Suprapubic skin (tissue), 4 donors: ENCODE measurements at regions not wholly inside any gene's neighbourhood (a gene's known extent, or its start where the extent isn't known, plus 50 kb on each side); places are given as distances from the start of the nearest gene placed in this dataset.

Experiments
- DNase-seq, 2 donors: peaks; one replicate each; pipeline ENCODE4 v3.0.0-alpha.2; 2019; ENCODE audit warnings: low spot score in 2 of 2
- H3K27ac ChIP-seq: fragments of 200-600 bp; sonication (generic); one replicate; pipeline ENCODE4 v1.5.1; 2019
- H3K27me3 ChIP-seq: fragments of 200-600 bp; sonication (generic); one replicate; pipeline ENCODE4 v1.5.1; 2019
- H3K36me3 ChIP-seq: fragments of 200-600 bp; sonication (generic); one replicate; pipeline ENCODE4 v1.5.1; 2019
- H3K4me1 ChIP-seq: fragments of 200-600 bp; sonication (generic); one replicate; pipeline ENCODE4 v1.5.1; 2019
- H3K4me3 ChIP-seq: fragments of 200-600 bp; sonication (generic); one replicate; pipeline ENCODE4 v1.5.1; 2019; ENCODE audit warnings: mild to moderate bottlenecking
- H3K9me3 ChIP-seq: fragments of 200-600 bp; sonication (generic); one replicate; pipeline ENCODE4 v1.5.1; 2019
- CTCF ChIP-seq, 2 donors: fragments of 200-600 bp in 1 of 2; fragments of 450-650 bp in 1 of 2; sonication (generic) in 1 of 2; IDR thresholded peaks; one replicate each; pipeline ENCODE4 v1.5.1; 2016 to 2019; ENCODE audit warnings: antibody characterized with exemption in 2 of 2, mild to moderate bottlenecking in 1 of 2, moderate library complexity in 1 of 2
- EP300 ChIP-seq: sonication (generic); formaldehyde crosslinking; IDR thresholded peaks from one replicate; pipeline ENCODE4 v1.6.1; 2017; ENCODE audit warnings: antibody characterized with exemption
- POLR2A ChIP-seq, 2 donors: fragments of 450-650 bp; IDR thresholded peaks; one replicate each; pipeline ENCODE4 v1.6.1; 2017; ENCODE audit warnings: antibody characterized with exemption in 2 of 2, mild to moderate bottlenecking in 2 of 2, moderate library complexity in 2 of 2
- POLR2AphosphoS5 ChIP-seq, 3 donors: sonication (generic); formaldehyde crosslinking; IDR thresholded peaks; one replicate each; pipeline ENCODE4 v1.6.1; 2017; ENCODE audit warnings: antibody characterized with exemption in 3 of 3
- WGBS: methylation state at CpG from one replicate; pipeline ENCODE4 v1.1.5; 2018; 5-methylcytosine and 5-hydroxymethylcytosine counted together

- 89% methylated on average over 8 of the region's 8 CpGs for WGBS
- Histone ChIP-seq H3K27me3 (peaks cover 9% of the 10 kb centered on the region), H3K27ac (no peak overlapping the region), H3K36me3 (no peaks in the 10 kb centered on the region), H3K4me1 (no peaks in the 10 kb centered on the region), H3K9me3 (no peaks in the 10 kb centered on the region), H3K4me3 (no peak overlapping the region)
- DNase-seq, result peak; percentile 36 to 76
- TF ChIP-seq CTCF (IDR thresholded peaks at IDR 0.05) (no peak), EP300 (no peak), POLR2A (IDR thresholded peaks at IDR 0.05) (no peak), POLR2AphosphoS5 (IDR thresholded peaks at IDR 0.05) (no peak)
Measured at GRCh38 chr2:120401275-120402066, 55.5 kb downstream of the INHBB start.

- WGBS, result 72% methylated on average over 5 of the region's 5 CpGs
- Histone ChIP-seq H3K36me3 (no peaks in the 10 kb centered on the region), H3K4me1 (no peaks in the 10 kb centered on the region), H3K9me3 (no peaks in the 10 kb centered on the region), H3K27ac (no peak overlapping the region), H3K4me3 (no peak overlapping the region), H3K27me3 (peaks cover 9% of the 10 kb centered on the region)
- TF ChIP-seq CTCF (IDR thresholded peaks at IDR 0.05) (no peak), EP300 (no peak), POLR2A (IDR thresholded peaks at IDR 0.05) (no peak), POLR2AphosphoS5 (IDR thresholded peaks at IDR 0.05) (no peak)
- DNase-seq, result peak in 1 of 2 donors; percentile 13
Measured at GRCh38 chr2:120402067-120402433, 56.1 kb downstream of the INHBB start.

- Histone ChIP-seq H3K27me3 (peaks cover 9% of the 10 kb centered on the region), H3K4me1 (no peaks in the 10 kb centered on the region), H3K4me3 (no peak overlapping the region), H3K27ac (no peak overlapping the region), H3K9me3 (no peaks in the 10 kb centered on the region), H3K36me3 (no peaks in the 10 kb centered on the region)
- peak in 1 of 2 donors; percentile 52 for DNase-seq
- TF ChIP-seq POLR2A (IDR thresholded peaks at IDR 0.05) (no peak), POLR2AphosphoS5 (IDR thresholded peaks at IDR 0.05) (no peak), EP300 (no peak), CTCF (IDR thresholded peaks at IDR 0.05) (no peak)
- WGBS, result 94% methylated on average over 6 of the region's 6 CpGs
Measured at GRCh38 chr2:120402508-120402907, 56.6 kb downstream of the INHBB start.

- Histone ChIP-seq H3K4me1 (no peaks in the 10 kb centered on the region), H3K36me3 (no peaks in the 10 kb centered on the region), H3K9me3 (no peaks in the 10 kb centered on the region), H3K27ac (no peak overlapping the region), H3K4me3 (no peak overlapping the region), H3K27me3 (peaks cover 9% of the 10 kb centered on the region)
- TF ChIP-seq CTCF (IDR thresholded peaks at IDR 0.05) (no peak), POLR2AphosphoS5 (IDR thresholded peaks at IDR 0.05) (no peak), POLR2A (IDR thresholded peaks at IDR 0.05) (no peak), EP300 (no peak)
- no peak for DNase-seq
- WGBS, result 88% methylated on average over 5 of the region's 5 CpGs
Measured at GRCh38 chr2:120403261-120403660, 57.3 kb downstream of the INHBB start.

- no peak overlapping the region for H3K4me3 ChIP-seq
- H3K36me3 ChIP-seq, result no peaks in the 10 kb centered on the region
- TF ChIP-seq CTCF (IDR thresholded peaks at IDR 0.05), result no peak
- TF ChIP-seq EP300, result no peak
- TF ChIP-seq POLR2AphosphoS5 (IDR thresholded peaks at IDR 0.05), result no peak
- TF ChIP-seq POLR2A (IDR thresholded peaks at IDR 0.05), result no peak
- 87% methylated on average over 5 of the region's 5 CpGs for WGBS
- H3K4me1 ChIP-seq, result no peaks in the 10 kb centered on the region
- peaks cover 9% of the 10 kb centered on the region for H3K27me3 ChIP-seq
- DNase-seq, result no peak
- H3K27ac ChIP-seq, result no peak overlapping the region
- no peaks in the 10 kb centered on the region for H3K9me3 ChIP-seq
Measured at GRCh38 chr2:120403676-120404075, 57.7 kb downstream of the INHBB start.
